HS-27A (cell line): ENCODE measurements at regions not wholly inside any gene's neighbourhood (a gene's known extent, or its start where the extent isn't known, plus 50 kb on each side); places are given as distances from the start of the nearest gene placed in this dataset.
"Not testable (repeated sequence)": the region's sequence is repeated elsewhere in the genome, so short reads cannot be mapped to it uniquely, and the experiment has no call there.

Experiments used
- DNase-seq: peaks from one replicate; pipeline ENCODE4 v3.0.0-alpha.2; 2012; ENCODE audit warnings: low read depth, missing footprints

- DNase-seq = no peak
These were observed 151.0 kb upstream of the RSPO3 start for GRCh38 chr6:126967296-126968005.

GRCh38 chr6:126976253-126976797, 142.1 kb upstream of the RSPO3 start:
- DNase-seq = no peak

- no peak for DNase-seq
These were observed 134.7 kb upstream of the RSPO3 start for GRCh38 chr6:126983779-126984178.

GRCh38 chr6:126988125-126988524, 130.3 kb upstream of the RSPO3 start:
- DNase-seq = not testable (repeated sequence)

GRCh38 chr6:127000631-127001030, 117.8 kb upstream of the RSPO3 start:
- no peak for DNase-seq

GRCh38 chr6:127013865-127014264, 104.6 kb upstream of the RSPO3 start:
- DNase-seq = no peak

GRCh38 chr6:127015858-127016257, 102.6 kb upstream of the RSPO3 start:
- DNase-seq = no peak

- DNase-seq = no peak
These were observed 98.6 kb upstream of the RSPO3 start for GRCh38 chr6:127019828-127020227.

- no peak for DNase-seq
These were observed 96.2 kb upstream of the RSPO3 start for GRCh38 chr6:127022302-127022701.

GRCh38 chr6:127023001-127023778, 95.3 kb upstream of the RSPO3 start:
- no peak for DNase-seq

- no peak for DNase-seq
These were observed 92.2 kb upstream of the RSPO3 start for GRCh38 chr6:127026247-127026646.

GRCh38 chr6:127030111-127030510, 88.4 kb upstream of the RSPO3 start:
- no peak for DNase-seq

GRCh38 chr6:127030836-127031235, 87.6 kb upstream of the RSPO3 start:
- no peak for DNase-seq

GRCh38 chr6:127031511-127031910, 87.0 kb upstream of the RSPO3 start:
- DNase-seq = no peak

- no peak for DNase-seq
These were observed 85.5 kb upstream of the RSPO3 start for GRCh38 chr6:127032971-127033370.

- DNase-seq = peak; percentile 82
These were observed 66.8 kb upstream of the RSPO3 start for GRCh38 chr6:127051571-127052260.

GRCh38 chr6:127053032-127053874, 65.2 kb upstream of the RSPO3 start:
- peak; percentile 58 for DNase-seq

GRCh38 chr6:127053875-127054235, 64.6 kb upstream of the RSPO3 start:
- DNase-seq = no peak

- peak; percentile 85 for DNase-seq
These were observed 60.4 kb upstream of the RSPO3 start for GRCh38 chr6:127058027-127058426.

GRCh38 chr6:127058936-127059335, 59.5 kb upstream of the RSPO3 start:
- no peak for DNase-seq
